Liver (tissue), 3 donors: ENCODE measurements at regions not wholly inside any gene's neighbourhood (a gene's known extent, or its start where the extent isn't known, plus 50 kb on each side); places are given as distances from the start of the nearest gene placed in this dataset.
"Not testable (repeated sequence)": the region's sequence is repeated elsewhere in the genome, so short reads cannot be mapped to it uniquely, and the experiment has no call there.

Source experiments
- ATF3 ChIP-seq: IDR thresholded peaks from 2 replicates; pipeline ENCODE4 v1.6.1; 2016; ENCODE audit warnings: antibody characterized with exemption
- CTCF ChIP-seq: fragments of 150-350 bp; IDR thresholded peaks from 2 replicates; pipeline ENCODE4 v1.5.1; 2017; ENCODE audit warnings: improper control_type of control experiment, low read depth, low read length; ENCODE audit not compliant: missing input control
- EGR1 ChIP-seq, 2 donors: IDR thresholded peaks; 2 replicates each; pipeline ENCODE4 v1.6.1; 2016 to 2018; ENCODE audit warnings: antibody characterized with exemption in 2 of 2, low read depth in 2 of 2
- YY1 ChIP-seq: IDR thresholded peaks from 2 replicates; pipeline ENCODE4 v1.6.1; 2016; ENCODE audit warnings: antibody characterized with exemption, mild to moderate bottlenecking
- TF ChIP-seq, protein P1 (sequence below): IDR thresholded peaks from 2 replicates; pipeline ENCODE4 v1.6.1; 2016; ENCODE audit warnings: antibody characterized with exemption
- donor health status: healthy.
- donor health status: healthy.

GRCh38 chr5:93213111-93213794 lies 367.8 kb downstream of the NR2F1-AS1 start:
- not testable (repeated sequence) for TF ChIP-seq ATF3; CTCF; YY1; EGR1 (IDR thresholded peaks at IDR 0.05; ENCODE audit: low read depth in 2 of 2)
- TF ChIP-seq, protein P1, sequence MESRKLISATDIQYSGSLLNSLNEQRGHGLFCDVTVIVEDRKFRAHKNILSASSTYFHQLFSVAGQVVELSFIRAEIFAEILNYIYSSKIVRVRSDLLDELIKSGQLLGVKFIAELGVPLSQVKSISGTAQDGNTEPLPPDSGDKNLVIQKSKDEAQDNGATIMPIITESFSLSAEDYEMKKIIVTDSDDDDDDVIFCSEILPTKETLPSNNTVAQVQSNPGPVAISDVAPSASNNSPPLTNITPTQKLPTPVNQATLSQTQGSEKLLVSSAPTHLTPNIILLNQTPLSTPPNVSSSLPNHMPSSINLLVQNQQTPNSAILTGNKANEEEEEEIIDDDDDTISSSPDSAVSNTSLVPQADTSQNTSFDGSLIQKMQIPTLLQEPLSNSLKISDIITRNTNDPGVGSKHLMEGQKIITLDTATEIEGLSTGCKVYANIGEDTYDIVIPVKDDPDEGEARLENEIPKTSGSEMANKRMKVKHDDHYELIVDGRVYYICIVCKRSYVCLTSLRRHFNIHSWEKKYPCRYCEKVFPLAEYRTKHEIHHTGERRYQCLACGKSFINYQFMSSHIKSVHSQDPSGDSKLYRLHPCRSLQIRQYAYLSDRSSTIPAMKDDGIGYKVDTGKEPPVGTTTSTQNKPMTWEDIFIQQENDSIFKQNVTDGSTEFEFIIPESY = not testable (repeated sequence)
